Erythroblast (primary cell): ENCODE measurements at regions not wholly inside any gene's neighbourhood (a gene's known extent, or its start where the extent isn't known, plus 50 kb on each side); places are given as distances from the start of the nearest gene placed in this dataset.

ENCODE experiments used
- DNase-seq, 2 experiments: peaks; one replicate each; lab custom pipeline; 2025; lab: John Stamatoyannopoulos, UW
- GATA1 ChIP-seq: IDR thresholded peaks from 2 replicates; pipeline ENCODE4 v1.6.1; 2011; ENCODE audit warnings: low read depth, mild to moderate bottlenecking, control low read depth, low read length, moderate library complexity
- POLR2A ChIP-seq: IDR thresholded peaks from 2 replicates; pipeline ENCODE4 v1.6.1; 2011; ENCODE audit warnings: mild to moderate bottlenecking, low read length

DNA sequence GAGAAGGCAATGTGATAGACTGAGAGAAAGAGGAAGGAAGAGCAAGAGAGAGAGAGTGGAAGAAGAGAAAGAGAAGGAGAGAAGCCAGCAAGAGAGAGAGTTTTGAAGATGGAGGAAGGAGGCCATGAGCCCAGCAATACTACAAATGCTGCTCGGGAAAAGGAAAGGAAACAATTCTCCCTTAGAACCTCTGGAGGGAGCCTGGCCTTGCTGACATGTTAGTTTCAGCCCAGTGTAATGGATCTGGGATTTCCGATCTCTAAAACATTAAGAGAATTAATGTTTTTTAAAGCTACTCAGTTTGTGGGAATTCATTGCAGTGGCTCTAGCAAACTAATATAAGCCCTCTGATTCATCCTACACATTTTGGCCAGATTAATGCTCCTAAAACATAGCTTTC is 206.8 kb upstream of the MTPN start:
- no peak for TF ChIP-seq GATA1
- TF ChIP-seq POLR2A = no peak
- no peak for DNase-seq

- no peak for DNase-seq
- TF ChIP-seq GATA1 (no peak), POLR2A (no peak)
These were observed 203.8 kb upstream of the MTPN start for GRCh38 chr7:136180984-136181383.

- DNase-seq = no peak
- no peak for TF ChIP-seq GATA1
- no peak for TF ChIP-seq POLR2A
These were observed 202.9 kb upstream of the MTPN start for GRCh38 chr7:136179851-136180721.

GRCh38 chr7:136179154-136179553 is 202.0 kb upstream of the MTPN start:
- no peak for DNase-seq
- TF ChIP-seq POLR2A (no peak), GATA1 (no peak)

GRCh38 chr7:136174477-136175125 is 197.4 kb upstream of the MTPN start:
- DNase-seq = no peak
- TF ChIP-seq POLR2A (no peak), GATA1 (no peak)

GRCh38 chr7:136173874-136174273 is 196.7 kb upstream of the MTPN start:
- TF ChIP-seq POLR2A (no peak), GATA1 (no peak)
- DNase-seq = no peak

GRCh38 chr7:136171233-136171632 is 194.1 kb upstream of the MTPN start:
- no peak for DNase-seq
- no peak for TF ChIP-seq GATA1
- no peak for TF ChIP-seq POLR2A

DNA sequence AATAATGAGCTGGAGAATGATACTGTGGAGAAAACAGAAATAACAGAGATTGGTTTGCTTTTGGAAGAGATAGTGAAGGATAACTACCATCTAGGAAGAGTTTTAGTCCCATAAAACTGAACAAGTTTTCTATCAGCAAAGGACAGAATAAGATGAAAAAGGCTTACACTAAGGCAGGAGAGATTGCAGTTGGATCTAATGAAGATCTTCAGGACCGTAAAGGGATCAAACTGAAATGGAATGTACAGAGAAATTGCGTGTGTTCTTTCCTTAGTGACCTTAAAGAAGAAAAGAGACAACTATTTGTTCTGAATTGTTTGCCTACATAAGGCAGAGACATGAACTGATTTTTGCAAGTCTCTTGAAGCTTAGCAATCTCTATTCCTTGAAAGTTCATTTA is 191.7 kb upstream of the MTPN start:
- TF ChIP-seq POLR2A (no peak), GATA1 (no peak)
- DNase-seq = no peak

- no peak for TF ChIP-seq GATA1
- no peak for TF ChIP-seq POLR2A
- DNase-seq = no peak
These were observed 190.8 kb upstream of the MTPN start for GRCh38 chr7:136167991-136168390.

GRCh38 chr7:136166521-136166920 is 189.4 kb upstream of the MTPN start:
- DNase-seq = no peak
- TF ChIP-seq GATA1 (no peak), POLR2A (no peak)

DNA sequence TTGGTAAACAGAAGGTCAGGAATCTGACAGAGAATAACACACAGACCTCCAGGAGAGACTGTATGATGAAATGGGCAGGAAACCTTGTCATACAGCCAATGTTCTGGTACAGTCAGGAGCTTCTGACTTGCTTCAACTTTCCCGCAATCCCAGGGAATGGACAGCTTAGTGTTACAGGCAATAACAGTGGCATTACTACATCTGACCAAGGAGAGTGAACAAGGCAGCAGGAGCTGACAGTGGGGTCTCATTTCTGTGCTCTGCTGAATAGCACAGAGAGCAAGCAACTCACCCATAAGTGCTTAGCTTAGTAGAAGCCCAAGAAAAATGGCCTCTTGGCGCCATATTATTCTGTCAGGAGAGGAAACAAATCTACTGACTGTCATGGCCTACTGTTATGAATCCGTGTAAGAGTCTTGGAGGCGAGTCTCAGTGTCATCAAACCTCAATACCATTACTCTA is 186.2 kb upstream of the MTPN start:
- DNase-seq = no peak
- no peak for TF ChIP-seq GATA1
- no peak for TF ChIP-seq POLR2A

DNA sequence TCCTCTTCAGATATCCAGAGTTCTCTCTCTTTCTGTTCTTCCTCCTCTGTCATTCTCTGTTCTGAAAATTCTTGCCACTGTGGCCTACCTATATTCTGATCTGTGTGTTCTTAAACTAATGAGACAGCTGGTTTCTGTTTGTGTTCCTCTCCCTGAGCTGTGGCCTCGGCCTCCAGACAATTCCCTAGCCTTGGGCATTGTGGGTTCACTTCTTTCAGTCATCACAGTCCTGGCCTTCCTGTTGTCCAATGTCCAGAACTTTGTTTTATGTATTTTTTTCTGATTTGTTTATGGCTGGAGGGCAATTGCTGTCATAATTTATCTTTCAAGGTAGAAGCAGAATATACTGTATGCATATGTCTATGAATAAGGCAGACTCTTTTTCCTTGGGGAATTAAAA is 173.2 kb upstream of the MTPN start:
- no peak for TF ChIP-seq POLR2A
- no peak for TF ChIP-seq GATA1
- no peak for DNase-seq

GRCh38 chr7:136148920-136149319 is 171.8 kb upstream of the MTPN start:
- DNase-seq = no peak
- no peak for TF ChIP-seq POLR2A
- TF ChIP-seq GATA1 = no peak

- TF ChIP-seq POLR2A (no peak), GATA1 (no peak)
These were observed 169.8 kb upstream of the MTPN start for GRCh38 chr7:136146925-136147324.

More at GRCh38 chr7:136146925-136147324, 169.8 kb upstream of the MTPN start:
- no peak for DNase-seq
